ENCODE measurements at regions not wholly inside any gene's neighbourhood (a gene's known extent, or its start where the extent isn't known, plus 50 kb on each side); places are given as distances from the start of the nearest gene placed in this dataset.

GRCh38 chr10:65313406-65313805, 1612.4 kb upstream of the LRRTM3 start:
- Histone ChIP-seq H3K36me3 (no peaks in the 10 kb centered on the region), H3K4me1 (replicated peaks) (no peaks in the 10 kb centered on the region), H3K27me3 (replicated peaks; ENCODE audit: insufficient read depth) (no peaks in the 10 kb centered on the region), H3K27ac (no peak overlapping the region), H3K9me3 (no peaks in the 10 kb centered on the region), H3K4me3 (no peak overlapping the region)
- no peak for DNase-seq (ENCODE audit: low spot score)
- TF ChIP-seq CTCF (IDR thresholded peaks at IDR 0.05) = no peak
- TF ChIP-seq POLR2AphosphoS5 (IDR thresholded peaks at IDR 0.05) = no peak
- TF ChIP-seq POLR2A (IDR thresholded peaks at IDR 0.05) = no peak
- intact Hi-C loops (cut with DNase I) = no loop called here
- WGBS = 91% methylated on average over 2 of the region's 2 CpGs

DNA sequence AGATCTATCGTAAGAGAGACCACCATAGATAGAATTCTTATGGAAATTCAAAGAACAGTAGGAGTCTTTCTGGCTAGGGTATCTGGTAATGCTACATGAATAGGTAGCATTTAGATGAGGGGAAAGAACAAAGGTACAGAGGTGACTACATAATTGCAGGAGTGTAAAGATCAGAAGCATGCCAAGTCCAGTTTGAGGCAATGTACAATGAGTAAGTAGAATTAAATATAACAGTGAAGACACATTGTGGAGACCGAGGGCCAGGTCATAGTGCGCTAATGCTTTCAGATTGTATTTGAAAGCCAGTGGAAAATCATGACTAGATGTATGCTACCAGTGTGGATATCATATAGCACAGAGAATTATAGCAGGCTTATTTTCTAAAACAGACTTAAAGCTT, 1611.6 kb upstream of the LRRTM3 start:
- no peak for DNase-seq (ENCODE audit: low spot score)
- no peaks in the 10 kb centered on the region for H3K9me3 ChIP-seq
- intact Hi-C loops (cut with DNase I) = no loop called here
- H3K36me3 ChIP-seq = no peaks in the 10 kb centered on the region
- TF ChIP-seq POLR2A (IDR thresholded peaks at IDR 0.05) = no peak
- TF ChIP-seq POLR2AphosphoS5 (IDR thresholded peaks at IDR 0.05) = no peak
- TF ChIP-seq CTCF (IDR thresholded peaks at IDR 0.05) = no peak
- 96% methylated on average over 3 of the region's 3 CpGs for WGBS
- no peak overlapping the region for H3K4me3 ChIP-seq
- H3K27me3 ChIP-seq (replicated peaks; ENCODE audit: insufficient read depth) = no peaks in the 10 kb centered on the region
- H3K27ac ChIP-seq = no peak overlapping the region
- H3K4me1 ChIP-seq (replicated peaks) = no peaks in the 10 kb centered on the region

- no peaks in the 10 kb centered on the region for H3K27me3 ChIP-seq (replicated peaks; ENCODE audit: insufficient read depth)
- intact Hi-C loops (cut with DNase I) = no loop called here
- no peak overlapping the region for H3K27ac ChIP-seq
- no peaks in the 10 kb centered on the region for H3K9me3 ChIP-seq
- TF ChIP-seq CTCF (IDR thresholded peaks at IDR 0.05) (no peak), POLR2AphosphoS5 (IDR thresholded peaks at IDR 0.05) (no peak), POLR2A (IDR thresholded peaks at IDR 0.05) (no peak)
- 61% methylated on average over 5 of the region's 5 CpGs for WGBS
- DNase-seq (ENCODE audit: low spot score) = no peak
- no peaks in the 10 kb centered on the region for H3K36me3 ChIP-seq
- H3K4me1 ChIP-seq (replicated peaks) = no peaks in the 10 kb centered on the region
- H3K4me3 ChIP-seq = no peak overlapping the region
Measured at GRCh38 chr10:65319493-65319892, 1606.3 kb upstream of the LRRTM3 start.

DNA sequence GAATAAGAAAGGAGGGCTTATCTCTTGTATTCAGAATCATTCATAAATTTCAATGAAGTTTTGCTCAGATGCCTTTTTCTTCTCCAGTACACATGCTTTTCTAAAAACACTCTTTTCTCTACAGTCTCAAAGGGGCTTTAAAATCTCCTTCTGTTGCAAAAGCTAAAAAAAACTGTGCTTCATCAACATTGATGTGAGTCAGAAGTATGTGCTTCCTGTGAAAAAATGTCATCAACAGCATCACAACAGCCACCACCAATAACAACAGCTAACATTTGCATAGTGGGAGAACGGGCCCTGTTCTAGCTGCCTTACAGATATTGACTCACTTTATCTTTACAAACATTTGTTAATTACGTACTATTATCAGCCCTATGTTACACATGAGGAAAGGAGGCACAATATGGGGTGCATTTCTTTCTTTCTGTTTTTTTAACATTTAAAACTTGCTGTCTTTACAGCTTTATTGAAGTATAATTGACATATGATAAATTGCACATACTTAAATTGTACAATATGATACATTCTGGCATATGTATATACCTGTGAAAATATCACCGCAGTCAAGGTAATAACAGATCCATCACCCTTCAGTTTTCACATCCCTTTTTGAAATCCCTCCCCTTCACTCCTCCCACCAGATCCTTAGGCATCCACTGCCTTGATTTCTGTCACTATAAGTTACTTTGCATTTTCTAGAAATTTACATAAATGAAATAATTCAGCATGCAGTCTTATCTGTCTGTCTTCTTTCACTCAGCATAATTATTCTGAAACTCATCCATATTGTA, 1605.4 kb upstream of the LRRTM3 start:
- no peaks in the 10 kb centered on the region for H3K36me3 ChIP-seq
- H3K9me3 ChIP-seq = no peaks in the 10 kb centered on the region
- no peak overlapping the region for H3K4me3 ChIP-seq
- H3K27me3 ChIP-seq (replicated peaks; ENCODE audit: insufficient read depth) = no peaks in the 10 kb centered on the region
- no peak overlapping the region for H3K27ac ChIP-seq
- intact Hi-C loops (cut with DNase I) = no loop called here
- no peaks in the 10 kb centered on the region for H3K4me1 ChIP-seq (replicated peaks)
- WGBS = 69% methylated on average over 3 of the region's 3 CpGs
- no peak for DNase-seq (ENCODE audit: low spot score)
- no peak for TF ChIP-seq CTCF (IDR thresholded peaks at IDR 0.05)
- TF ChIP-seq POLR2AphosphoS5 (IDR thresholded peaks at IDR 0.05) = no peak
- no peak for TF ChIP-seq POLR2A (IDR thresholded peaks at IDR 0.05)

DNA sequence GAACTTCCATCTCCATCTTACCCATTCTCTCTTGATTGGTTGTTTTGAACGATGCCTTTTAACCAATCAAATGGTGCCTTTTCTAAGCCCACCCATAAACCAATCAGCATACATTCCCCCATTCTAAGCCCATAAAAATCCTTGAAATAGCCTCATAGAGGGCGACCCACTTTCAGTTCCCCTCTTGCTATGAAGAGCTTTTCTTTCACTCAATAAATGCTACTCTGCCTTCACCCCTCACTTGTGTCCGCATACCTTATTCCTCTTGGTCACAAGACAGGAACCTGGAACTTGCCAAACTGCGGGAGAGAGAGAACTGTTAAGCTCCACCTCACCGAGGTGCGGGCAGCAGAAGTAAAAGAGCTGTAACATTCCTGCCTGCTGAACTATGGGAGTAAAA, 1602.0 kb upstream of the LRRTM3 start:
- TF ChIP-seq POLR2AphosphoS5 (IDR thresholded peaks at IDR 0.05) = no peak
- no peak for TF ChIP-seq CTCF (IDR thresholded peaks at IDR 0.05)
- intact Hi-C loops (cut with DNase I) = no loop called here
- Histone ChIP-seq H3K27me3 (replicated peaks; ENCODE audit: insufficient read depth) (no peaks in the 10 kb centered on the region), H3K9me3 (no peaks in the 10 kb centered on the region), H3K36me3 (no peaks in the 10 kb centered on the region), H3K4me3 (no peak overlapping the region), H3K4me1 (replicated peaks) (no peaks in the 10 kb centered on the region), H3K27ac (no peak overlapping the region)
- no peak for DNase-seq (ENCODE audit: low spot score)
- WGBS = 92% methylated on average over 6 of the region's 6 CpGs
